Astrocyte (in vitro differentiated cells and primary cell): ENCODE measurements at regions not wholly inside any gene's neighbourhood (a gene's known extent, or its start where the extent isn't known, plus 50 kb on each side); places are given as distances from the start of the nearest gene placed in this dataset.
"Not testable (repeated sequence)": the region's sequence is repeated elsewhere in the genome, so short reads cannot be mapped to it uniquely, and the experiment has no call there.

Experiments
- DNase-seq: peaks from one replicate; pipeline ENCODE4 v3.0.0-alpha.2; 2010; ENCODE audit warnings: low read depth
- FAIRE-seq: peaks from 2 replicates; lab custom pipeline; 2011; peaks lifted over from hg19 to GRCh38; lab: Jason Lieb, UNC
- H2AFZ ChIP-seq: 2 replicates; pipeline ENCODE4 v1.6.0; 2012; ENCODE audit warnings: low read depth, low read length, inconsistent platforms
- H3K27ac ChIP-seq: 2 replicates; pipeline ENCODE4 v1.5.1; 2011; ENCODE audit warnings: low read depth, low read length, inconsistent platforms
- H3K27me3 ChIP-seq: 2 replicates; pipeline ENCODE4 v1.6.0; 2011; ENCODE audit warnings: low read length, inconsistent platforms; ENCODE audit not compliant: insufficient read depth
- H3K36me3 ChIP-seq: 2 replicates; pipeline ENCODE4 v1.5.1; 2011; ENCODE audit warnings: low read length, inconsistent platforms; ENCODE audit not compliant: insufficient read depth
- H3K4me1 ChIP-seq: 2 replicates; pipeline ENCODE4 v1.5.1; 2011; ENCODE audit warnings: low read length, inconsistent platforms; ENCODE audit not compliant: insufficient read depth
- H3K4me2 ChIP-seq: 2 replicates; pipeline ENCODE4 v1.6.0; 2012; ENCODE audit warnings: low read length, inconsistent platforms
- H3K4me3 ChIP-seq: 2 replicates; pipeline ENCODE4 v1.5.1; 2011; ENCODE audit warnings: low read depth, mild to moderate bottlenecking, low read length, inconsistent platforms; ENCODE audit not compliant: insufficient read depth
- H3K79me2 ChIP-seq: 2 replicates; pipeline ENCODE4 v1.6.0; 2012; ENCODE audit warnings: mild to moderate bottlenecking, low read length, inconsistent platforms; ENCODE audit not compliant: insufficient read depth
- H3K9ac ChIP-seq: 2 replicates; pipeline ENCODE4 v1.6.0; 2012; ENCODE audit warnings: mild to moderate bottlenecking, low read length, inconsistent platforms
- H3K9me3 ChIP-seq: 2 replicates; pipeline ENCODE4 v1.5.1; 2012; ENCODE audit warnings: low read depth, mild to moderate bottlenecking, low read length, inconsistent platforms; ENCODE audit not compliant: insufficient read depth
- H4K20me1 ChIP-seq: 2 replicates; pipeline ENCODE4 v1.6.0; 2012; ENCODE audit warnings: low read length, inconsistent platforms; ENCODE audit not compliant: insufficient read depth
- H3K27ac Mint-ChIP-seq: one replicate; pipeline ENCODE4 v1.8.0; 2021; ENCODE audit warnings: mild to moderate bottlenecking, mixed read lengths; ENCODE audit not compliant: unreplicated experiment
- H3K27me3 Mint-ChIP-seq: one replicate; pipeline ENCODE4 v1.8.0; 2021; ENCODE audit warnings: low read depth, mixed read lengths; ENCODE audit not compliant: unreplicated experiment
- H3K36me3 Mint-ChIP-seq: one replicate; pipeline ENCODE4 v1.8.0; 2021; ENCODE audit warnings: low read depth, mixed read lengths; ENCODE audit not compliant: unreplicated experiment
- H3K4me1 Mint-ChIP-seq: one replicate; pipeline ENCODE4 v1.8.0; 2021; ENCODE audit warnings: low read depth, mixed read lengths; ENCODE audit not compliant: unreplicated experiment
- H3K4me3 Mint-ChIP-seq: one replicate; pipeline ENCODE4 v1.8.0; 2021; ENCODE audit warnings: mild to moderate bottlenecking, moderate library complexity, mixed read lengths; ENCODE audit not compliant: unreplicated experiment
- H3K9me3 Mint-ChIP-seq: one replicate; pipeline ENCODE4 v1.8.0; 2021; ENCODE audit warnings: mild to moderate bottlenecking, mixed read lengths; ENCODE audit not compliant: unreplicated experiment

DNA sequence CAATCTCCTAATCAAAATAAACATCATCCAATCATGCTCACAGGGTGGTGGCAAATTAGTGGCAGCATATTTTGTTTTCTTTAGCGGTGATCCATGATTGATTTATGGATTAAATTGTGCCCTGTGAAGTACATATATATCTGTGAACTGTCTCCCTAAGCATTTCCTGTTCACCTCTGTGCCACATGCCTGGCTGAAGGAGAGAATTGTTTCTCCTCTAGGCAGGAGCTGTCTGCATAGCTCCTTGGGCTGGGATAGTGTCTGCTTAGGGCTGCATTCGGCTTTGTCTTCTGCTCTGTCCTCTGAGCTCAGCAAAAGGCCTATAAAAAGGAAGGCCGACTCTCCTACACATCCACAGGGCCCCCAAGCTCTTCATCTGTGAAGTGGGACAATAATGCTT, 246.4 kb downstream of the BCL2L11 start:
- not testable (repeated sequence) for FAIRE-seq, H3K9ac ChIP-seq, H3K36me3 Mint-ChIP-seq

DNA sequence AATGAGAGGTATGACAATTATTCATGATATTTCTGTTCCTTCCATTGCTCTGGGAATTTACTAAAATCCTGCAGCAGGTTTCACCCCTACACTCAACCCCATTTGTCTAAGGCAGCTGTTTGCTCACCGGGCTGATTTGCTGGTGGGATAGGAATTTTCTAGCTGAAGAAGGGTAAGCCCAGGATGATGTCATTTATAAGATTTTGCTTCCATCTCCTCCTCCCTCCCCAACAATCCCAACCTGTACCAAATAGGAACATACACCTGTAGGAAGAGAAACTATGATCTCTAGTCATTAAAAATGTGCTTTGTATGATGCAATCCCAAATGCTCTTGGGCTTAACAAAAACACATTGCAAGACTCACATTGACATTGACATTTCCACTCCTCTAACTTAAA, 247.2 kb downstream of the BCL2L11 start:
- H3K4me1 Mint-ChIP-seq, H3K9ac ChIP-seq, H3K27ac ChIP-seq, H3K4me1 ChIP-seq, H2AFZ ChIP-seq, H3K4me3 ChIP-seq, H3K36me3 Mint-ChIP-seq, H3K9me3 ChIP-seq, H3K4me2 ChIP-seq, FAIRE-seq, H3K27me3 Mint-ChIP-seq, H3K4me3 Mint-ChIP-seq, H3K27me3 ChIP-seq, H3K36me3 ChIP-seq, H4K20me1 ChIP-seq, H3K9me3 Mint-ChIP-seq: not testable (repeated sequence)
- DNase-seq, result peak; percentile 62
- H3K27ac Mint-ChIP-seq, result peak overlapping the region; percentile 27
- H3K79me2 ChIP-seq, result peaks cover 10% of the 10 kb centered on the region

More for the DNA sequence above, 246.4 kb downstream of the BCL2L11 start:
- H3K4me2 ChIP-seq, DNase-seq, H3K9me3 Mint-ChIP-seq, H4K20me1 ChIP-seq, H3K79me2 ChIP-seq, H3K27ac ChIP-seq, H3K27me3 Mint-ChIP-seq, H3K4me3 Mint-ChIP-seq, H2AFZ ChIP-seq, H3K27ac Mint-ChIP-seq, H3K36me3 ChIP-seq, H3K4me1 Mint-ChIP-seq, H3K4me3 ChIP-seq, H3K9me3 ChIP-seq, H3K27me3 ChIP-seq, H3K4me1 ChIP-seq: not testable (repeated sequence)

DNA sequence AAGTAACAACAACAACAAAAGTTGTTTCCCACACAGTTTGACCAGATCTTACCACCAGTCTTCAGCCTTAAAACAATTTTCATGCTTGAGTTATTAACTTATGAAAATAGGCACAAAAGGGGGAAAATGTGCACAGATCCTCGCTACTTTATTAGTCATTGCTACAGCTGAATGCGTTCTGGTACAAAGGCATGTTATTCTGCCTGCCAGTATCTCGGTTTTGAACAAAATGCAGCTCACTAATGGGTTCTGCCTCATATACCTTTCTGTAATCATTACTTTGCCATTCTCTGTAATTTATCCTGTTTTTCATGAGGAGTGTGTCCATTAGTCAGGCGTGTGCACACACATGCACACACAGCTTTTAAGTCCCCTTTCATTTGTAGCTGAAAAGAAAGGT, 247.6 kb downstream of the BCL2L11 start:
- not testable (repeated sequence) for H3K4me2 ChIP-seq, H3K27me3 Mint-ChIP-seq, H3K27ac Mint-ChIP-seq, H3K4me1 ChIP-seq, H3K79me2 ChIP-seq, H3K36me3 Mint-ChIP-seq, FAIRE-seq, H3K36me3 ChIP-seq, H3K27me3 ChIP-seq, H4K20me1 ChIP-seq, H2AFZ ChIP-seq, H3K9me3 ChIP-seq, H3K4me1 Mint-ChIP-seq, H3K4me3 Mint-ChIP-seq, H3K9ac ChIP-seq, H3K4me3 ChIP-seq, H3K9me3 Mint-ChIP-seq, H3K27ac ChIP-seq, DNase-seq

DNA sequence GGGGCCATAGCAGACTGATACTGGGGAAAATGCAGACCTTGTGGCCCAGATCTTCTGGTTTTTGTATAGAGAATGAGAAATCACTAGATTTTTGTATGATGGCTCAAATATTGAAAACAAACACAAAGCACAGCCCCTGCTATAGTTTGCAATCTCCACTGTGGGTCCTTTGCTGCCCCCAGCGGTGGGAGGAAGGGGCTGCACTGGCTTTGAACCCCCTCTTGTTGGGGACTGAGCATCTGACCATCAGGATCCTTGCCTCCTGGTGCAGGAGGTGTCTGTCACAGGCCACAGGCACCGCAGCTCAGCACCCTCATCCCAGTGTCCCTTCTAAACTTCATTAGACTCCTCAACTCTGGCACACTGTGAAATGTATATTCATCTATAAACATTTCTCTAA, 252.3 kb downstream of the BCL2L11 start:
- not testable (repeated sequence) for H2AFZ ChIP-seq, H4K20me1 ChIP-seq, H3K4me1 Mint-ChIP-seq, H3K4me3 ChIP-seq, H3K4me2 ChIP-seq, H3K4me3 Mint-ChIP-seq, H3K4me1 ChIP-seq, H3K9me3 ChIP-seq, FAIRE-seq, H3K27me3 ChIP-seq, H3K9ac ChIP-seq, H3K36me3 Mint-ChIP-seq, H3K27me3 Mint-ChIP-seq, H3K27ac ChIP-seq, H3K36me3 ChIP-seq, H3K9me3 Mint-ChIP-seq, DNase-seq, H3K27ac Mint-ChIP-seq
- H3K79me2 ChIP-seq, result peaks cover 14% of the 10 kb centered on the region

DNA sequence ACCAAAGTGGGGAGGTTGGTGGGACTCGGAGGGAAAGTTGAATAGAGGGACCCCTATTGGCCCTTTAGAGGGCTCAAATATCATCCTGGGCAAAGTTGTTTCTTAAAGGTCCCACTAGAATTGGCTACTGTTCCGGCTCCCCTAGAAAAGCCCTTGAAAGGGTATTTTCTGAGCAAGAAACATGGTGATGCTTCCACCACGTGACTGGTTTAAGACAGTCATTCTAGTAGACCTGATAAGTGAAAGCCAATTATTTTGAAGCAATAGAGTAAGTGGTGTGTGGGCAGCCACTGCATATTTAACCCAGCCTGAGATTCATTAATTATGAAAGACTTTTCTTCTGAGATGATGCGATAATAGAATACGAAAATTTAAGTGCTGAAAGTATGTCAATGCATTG, 253.3 kb downstream of the BCL2L11 start:
- H3K9me3 Mint-ChIP-seq, H3K9me3 ChIP-seq, H3K27ac Mint-ChIP-seq, FAIRE-seq, H3K4me3 Mint-ChIP-seq, H3K27me3 Mint-ChIP-seq, DNase-seq, H3K9ac ChIP-seq, H3K36me3 ChIP-seq, H3K36me3 Mint-ChIP-seq, H3K4me1 ChIP-seq, H4K20me1 ChIP-seq, H2AFZ ChIP-seq, H3K4me1 Mint-ChIP-seq, H3K27me3 ChIP-seq, H3K27ac ChIP-seq, H3K4me3 ChIP-seq, H3K4me2 ChIP-seq: not testable (repeated sequence)
- H3K79me2 ChIP-seq, result peaks cover 14% of the 10 kb centered on the region

DNA sequence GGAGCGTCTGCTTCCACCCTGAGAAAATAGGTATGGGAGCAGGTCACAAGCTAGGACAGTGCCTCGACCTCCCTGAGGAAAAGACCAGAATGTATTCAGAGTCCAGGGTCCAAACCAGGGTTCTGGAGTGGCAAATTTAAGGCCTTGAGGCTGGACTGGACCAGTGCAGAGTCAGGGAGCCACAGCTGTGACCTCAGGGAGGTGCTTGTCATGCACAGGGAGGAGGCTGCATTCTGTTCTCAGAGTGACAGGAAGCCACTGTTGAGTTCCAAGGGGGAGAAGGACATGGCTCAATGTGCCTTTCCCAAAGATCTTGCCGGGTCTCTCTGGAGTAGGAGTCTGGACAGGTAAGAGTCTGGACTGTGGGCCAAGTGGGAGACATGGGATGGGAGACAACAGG, 254.0 kb downstream of the BCL2L11 start:
- not testable (repeated sequence) for H3K36me3 ChIP-seq, H3K4me1 Mint-ChIP-seq, H3K27ac ChIP-seq, H3K27ac Mint-ChIP-seq, H3K27me3 Mint-ChIP-seq, H3K9me3 ChIP-seq, H3K27me3 ChIP-seq, H3K4me3 Mint-ChIP-seq, FAIRE-seq, H3K4me2 ChIP-seq, H3K4me1 ChIP-seq, H4K20me1 ChIP-seq, DNase-seq, H3K9ac ChIP-seq, H3K36me3 Mint-ChIP-seq, H3K4me3 ChIP-seq, H2AFZ ChIP-seq, H3K9me3 Mint-ChIP-seq
- H3K79me2 ChIP-seq, result peaks cover 14% of the 10 kb centered on the region
